ENCODE measurements at regions not wholly inside any gene's neighbourhood (a gene's known extent, or its start where the extent isn't known, plus 50 kb on each side); places are given as distances from the start of the nearest gene placed in this dataset.
A peak's percentile ranks its signal among the peaks of the same experiment; 100 is the strongest.

DNA sequence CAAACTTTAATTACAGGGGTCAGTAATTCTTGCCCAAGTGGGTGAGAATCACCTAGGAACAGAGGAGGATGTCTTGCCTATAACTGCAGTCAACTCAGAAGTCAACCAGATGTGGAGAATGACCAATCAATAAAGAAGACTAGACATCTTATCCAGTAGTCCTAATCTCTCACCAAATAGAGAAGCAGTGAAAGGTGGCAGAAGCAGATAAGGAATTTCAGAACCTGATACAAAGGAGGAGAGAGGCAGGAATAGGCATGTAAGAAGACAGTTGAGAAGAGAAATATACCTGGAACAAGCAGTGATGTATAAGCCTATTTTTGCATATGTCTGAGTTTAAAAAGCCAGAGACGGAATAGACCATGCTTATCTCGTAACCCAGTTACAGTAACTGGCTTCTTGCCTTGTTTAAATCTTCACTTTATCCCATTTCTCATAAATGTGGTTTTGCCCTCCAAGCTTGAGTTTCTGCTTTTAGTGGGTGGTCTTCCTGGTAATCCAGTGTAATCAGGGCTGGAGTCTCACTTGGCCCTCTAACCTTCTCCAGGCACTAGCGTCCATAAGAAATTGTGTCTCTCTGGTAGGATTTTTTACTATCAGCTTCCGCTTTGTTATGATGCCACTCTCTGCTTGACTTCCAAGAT lies 401.0 kb downstream of the SUCLG1 start:
- no peaks in the 10 kb centered on the region for H3K36me3 ChIP-seq (ENCODE audit: control insufficient read depth, insufficient read depth, low read length)
- BruUV-seq (replicated peaks): no TSS peak
- no peaks in the 10 kb centered on the region for H3K9me1 ChIP-seq (ENCODE audit: control insufficient read depth, insufficient read depth, low read length)
- ChIA-PET CTCF (ENCODE audit: low intra/inter-chr PET ratio) (no interaction called here), POLR2A (no interaction called here)
- no peak overlapping the region for H3K9ac ChIP-seq (ENCODE audit: insufficient read depth in 1 of 2, low read depth in 2 of 2, low read length in 2 of 2)
- ATAC-seq: peak; percentile 81
- H3K4me2 ChIP-seq (ENCODE audit: insufficient read depth, low read length): no peak overlapping the region
- intact Hi-C loops (cut with micrococcal nuclease): no loop called here
- H3K79me2 ChIP-seq (ENCODE audit: control insufficient read depth, insufficient read depth, low read length): no peaks in the 10 kb centered on the region
- peak; percentile 79 for FAIRE-seq
- H3K4me1 ChIP-seq (replicated peaks in 1 of 2; ENCODE audit: control insufficient read depth in 2 of 2, insufficient read depth in 2 of 2, low read length in 2 of 2): peaks cover 0 to 11% of the 10 kb centered on the region in 2 experiments; a peak in 2 of 5 replicates
- H4K20me1 ChIP-seq (replicated peaks; ENCODE audit: control insufficient read depth, insufficient read depth, low read length): no peaks in the 10 kb centered on the region
- no peaks in the 10 kb centered on the region for H3K9me3 ChIP-seq (replicated peaks; ENCODE audit: control insufficient read depth, insufficient read depth, low read depth, low read length)
- DNase-seq (ENCODE audit: extremely low read depth in 1 of 4, low spot score in 3 of 4): peak in 3 of 4 experiments; percentile 14 to 63 (median 37)
- H3K27ac ChIP-seq (ENCODE audit: extremely low read depth, low read depth, low read length): no peak overlapping the region
- H3K4me3 ChIP-seq: no peak overlapping the region
- in situ Hi-C loops (cut with MboI): no loop called here
- no peaks in the 10 kb centered on the region for H3K27me3 ChIP-seq (ENCODE audit: control insufficient read depth in 2 of 2, insufficient read depth in 2 of 2, low read length in 2 of 2)
- 6% methylated on average over 4 of the region's 4 CpGs for WGBS (ENCODE audit: insufficient coverage, low coverage, missing lambda C conversion rate)
- H2AFZ ChIP-seq (ENCODE audit: low read depth, low read length): no peak overlapping the region
- TF ChIP-seq, protein P1, sequence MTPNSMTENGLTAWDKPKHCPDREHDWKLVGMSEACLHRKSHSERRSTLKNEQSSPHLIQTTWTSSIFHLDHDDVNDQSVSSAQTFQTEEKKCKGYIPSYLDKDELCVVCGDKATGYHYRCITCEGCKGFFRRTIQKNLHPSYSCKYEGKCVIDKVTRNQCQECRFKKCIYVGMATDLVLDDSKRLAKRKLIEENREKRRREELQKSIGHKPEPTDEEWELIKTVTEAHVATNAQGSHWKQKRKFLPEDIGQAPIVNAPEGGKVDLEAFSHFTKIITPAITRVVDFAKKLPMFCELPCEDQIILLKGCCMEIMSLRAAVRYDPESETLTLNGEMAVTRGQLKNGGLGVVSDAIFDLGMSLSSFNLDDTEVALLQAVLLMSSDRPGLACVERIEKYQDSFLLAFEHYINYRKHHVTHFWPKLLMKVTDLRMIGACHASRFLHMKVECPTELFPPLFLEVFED (CRISPR knock-in tag; conservative IDR thresholded peaks at IDR 0.05): no peak
- TF ChIP-seq DMBX1 (CRISPR knock-in tag; IDR thresholded peaks at IDR 0.05; ENCODE audit: borderline replicate concordance): no peak
- no peak for TF ChIP-seq ZNF586 (CRISPR knock-in tag; conservative IDR thresholded peaks at IDR 0.05)
- peak; percentile 78 to 88; a peak in 3 of 4 replicates for TF ChIP-seq TBL1XR1 (IDR thresholded peaks at IDR 0.05; ENCODE audit: low read length in 2 of 2)
- TF ChIP-seq HDAC3 (IDR thresholded peaks at IDR 0.05; ENCODE audit: borderline replicate concordance, partially characterized antibody): peak; percentile 58
- TF ChIP-seq SMAD4 (CRISPR knock-in tag; conservative IDR thresholded peaks at IDR 0.05): peak; percentile 60
- TF ChIP-seq KDM2B (CRISPR knock-in tag; IDR thresholded peaks at IDR 0.05): no peak
- TF ChIP-seq SIN3B (IDR thresholded peaks at IDR 0.05; ENCODE audit: low read depth): no peak
- TF ChIP-seq GTF2F1 (IDR thresholded peaks at IDR 0.05; ENCODE audit: low read depth, low read length): no peak
- no peak for TF ChIP-seq GTF2E2 (tag; IDR thresholded peaks at IDR 0.05)
- TF ChIP-seq NCOR1 (IDR thresholded peaks at IDR 0.05): peak; percentile 89
- TF ChIP-seq DPF2 (IDR thresholded peaks at IDR 0.05): peak; percentile 90
- no peak for TF ChIP-seq CHCHD3 (CRISPR knock-in tag; IDR thresholded peaks at IDR 0.05)
- TF ChIP-seq U2AF2 (optimal IDR thresholded peaks at IDR 0.05; ENCODE audit: low read depth, low read length): no peak
- TF ChIP-seq, protein P2, sequence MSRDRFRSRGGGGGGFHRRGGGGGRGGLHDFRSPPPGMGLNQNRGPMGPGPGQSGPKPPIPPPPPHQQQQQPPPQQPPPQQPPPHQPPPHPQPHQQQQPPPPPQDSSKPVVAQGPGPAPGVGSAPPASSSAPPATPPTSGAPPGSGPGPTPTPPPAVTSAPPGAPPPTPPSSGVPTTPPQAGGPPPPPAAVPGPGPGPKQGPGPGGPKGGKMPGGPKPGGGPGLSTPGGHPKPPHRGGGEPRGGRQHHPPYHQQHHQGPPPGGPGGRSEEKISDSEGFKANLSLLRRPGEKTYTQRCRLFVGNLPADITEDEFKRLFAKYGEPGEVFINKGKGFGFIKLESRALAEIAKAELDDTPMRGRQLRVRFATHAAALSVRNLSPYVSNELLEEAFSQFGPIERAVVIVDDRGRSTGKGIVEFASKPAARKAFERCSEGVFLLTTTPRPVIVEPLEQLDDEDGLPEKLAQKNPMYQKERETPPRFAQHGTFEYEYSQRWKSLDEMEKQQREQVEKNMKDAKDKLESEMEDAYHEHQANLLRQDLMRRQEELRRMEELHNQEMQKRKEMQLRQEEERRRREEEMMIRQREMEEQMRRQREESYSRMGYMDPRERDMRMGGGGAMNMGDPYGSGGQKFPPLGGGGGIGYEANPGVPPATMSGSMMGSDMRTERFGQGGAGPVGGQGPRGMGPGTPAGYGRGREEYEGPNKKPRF (IDR thresholded peaks at IDR 0.05; ENCODE audit: low read depth, low read length): no peak
- no peak for TF ChIP-seq TAF15 (IDR thresholded peaks at IDR 0.05; ENCODE audit: low read depth, low read length)
- TF ChIP-seq ZNF79 (CRISPR knock-in tag; IDR thresholded peaks at IDR 0.05; ENCODE audit: low read depth): no peak
- TF ChIP-seq MTF1 (CRISPR knock-in tag; IDR thresholded peaks at IDR 0.05; ENCODE audit: borderline replicate concordance): no peak
- TF ChIP-seq, protein P3, sequence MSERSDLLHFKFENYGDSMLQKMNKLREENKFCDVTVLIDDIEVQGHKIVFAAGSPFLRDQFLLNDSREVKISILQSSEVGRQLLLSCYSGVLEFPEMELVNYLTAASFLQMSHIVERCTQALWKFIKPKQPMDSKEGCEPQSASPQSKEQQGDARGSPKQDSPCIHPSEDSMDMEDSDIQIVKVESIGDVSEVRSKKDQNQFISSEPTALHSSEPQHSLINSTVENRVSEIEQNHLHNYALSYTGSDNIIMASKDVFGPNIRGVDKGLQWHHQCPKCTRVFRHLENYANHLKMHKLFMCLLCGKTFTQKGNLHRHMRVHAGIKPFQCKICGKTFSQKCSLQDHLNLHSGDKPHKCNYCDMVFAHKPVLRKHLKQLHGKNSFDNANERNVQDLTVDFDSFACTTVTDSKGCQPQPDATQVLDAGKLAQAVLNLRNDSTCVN (CRISPR knock-in tag; IDR thresholded peaks at IDR 0.05): no peak
- TF ChIP-seq NFE2 (IDR thresholded peaks at IDR 0.05; ENCODE audit: low read depth): peak; percentile 35; the same call in 1 of the 2 replicates
